ENCODE measurements at regions not wholly inside any gene's neighbourhood (a gene's known extent, or its start where the extent isn't known, plus 50 kb on each side); places are given as distances from the start of the nearest gene placed in this dataset.

DNA sequence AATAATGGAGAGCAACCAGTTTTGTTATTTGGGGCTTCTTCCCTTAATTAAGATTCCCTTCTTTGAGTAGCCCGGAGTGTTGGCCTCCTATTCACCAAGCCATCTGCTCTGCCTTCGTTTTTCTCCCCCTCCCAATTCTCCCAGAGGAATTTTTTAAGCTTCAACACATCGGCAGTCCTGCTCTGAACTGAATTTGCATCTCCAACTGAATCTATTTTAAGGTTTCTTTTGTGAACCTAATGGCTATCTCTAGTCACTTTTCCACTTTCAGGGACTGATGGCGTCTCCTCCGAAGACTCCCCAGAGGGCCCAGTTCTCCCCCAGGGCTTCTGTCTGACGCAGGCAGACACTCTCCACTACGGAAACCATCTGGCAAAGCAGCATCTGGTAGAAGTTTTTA lies 280.2 kb downstream of the ADGRA3 start:
- Histone ChIP-seq H3K4me3 (ENCODE audit: low read depth in 1 of 5, low read length in 5 of 5) (no peak overlapping the region), H3K27me3 (ENCODE audit: control insufficient read depth in 5 of 5, insufficient read depth in 4 of 5, low read length in 5 of 5) (no peaks in the 10 kb centered on the region), H3K9me3 (ENCODE audit: control insufficient read depth in 5 of 5, low read length in 5 of 5) (peaks cover 0 to 2% (median 0%) of the 10 kb centered on the region in 5 donors), H3K27ac (ENCODE audit: low read depth, low read length) (no peak overlapping the region), H3K9ac (ENCODE audit: low read length in 5 of 5) (no peak overlapping the region), H3K4me1 (ENCODE audit: control insufficient read depth in 5 of 5, insufficient read depth in 5 of 5, low read length in 5 of 5) (no peaks in the 10 kb centered on the region), H3K36me3 (ENCODE audit: control insufficient read depth in 5 of 5, insufficient read depth in 5 of 5, low read length in 5 of 5) (no peaks in the 10 kb centered on the region)

DNA sequence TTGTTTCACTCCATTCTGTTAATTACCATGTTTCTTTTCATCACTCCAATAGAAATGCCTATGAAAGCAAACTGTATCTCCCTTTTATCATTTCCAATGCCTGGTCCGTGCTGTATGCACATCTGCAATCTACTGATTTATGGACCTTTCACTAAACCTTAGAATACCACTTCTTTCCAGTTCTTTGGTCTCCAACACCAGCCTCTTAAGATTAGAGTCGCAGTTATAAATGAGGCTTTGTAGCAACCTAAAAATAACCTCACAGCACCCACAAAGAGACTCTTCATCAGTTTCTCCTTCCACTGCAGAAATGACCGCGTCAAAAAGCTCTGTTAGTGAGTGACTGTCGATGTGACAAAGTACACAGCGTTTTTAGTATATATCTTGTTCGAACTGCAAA lies 282.6 kb downstream of the ADGRA3 start:
- H3K9me3 ChIP-seq (ENCODE audit: control insufficient read depth in 5 of 5, low read length in 5 of 5), result no peaks in the 10 kb centered on the region
- no peak overlapping the region for H3K27ac ChIP-seq (ENCODE audit: low read depth, low read length)
- no peaks in the 10 kb centered on the region for H3K4me1 ChIP-seq (ENCODE audit: control insufficient read depth in 5 of 5, insufficient read depth in 5 of 5, low read length in 5 of 5)
- H3K4me3 ChIP-seq (ENCODE audit: low read depth in 1 of 5, low read length in 5 of 5), result no peak overlapping the region
- no peak overlapping the region for H3K9ac ChIP-seq (ENCODE audit: low read length in 5 of 5)
- no peaks in the 10 kb centered on the region for H3K36me3 ChIP-seq (ENCODE audit: control insufficient read depth in 5 of 5, insufficient read depth in 5 of 5, low read length in 5 of 5)
- no peaks in the 10 kb centered on the region for H3K27me3 ChIP-seq (ENCODE audit: control insufficient read depth in 5 of 5, insufficient read depth in 4 of 5, low read length in 5 of 5)

DNA sequence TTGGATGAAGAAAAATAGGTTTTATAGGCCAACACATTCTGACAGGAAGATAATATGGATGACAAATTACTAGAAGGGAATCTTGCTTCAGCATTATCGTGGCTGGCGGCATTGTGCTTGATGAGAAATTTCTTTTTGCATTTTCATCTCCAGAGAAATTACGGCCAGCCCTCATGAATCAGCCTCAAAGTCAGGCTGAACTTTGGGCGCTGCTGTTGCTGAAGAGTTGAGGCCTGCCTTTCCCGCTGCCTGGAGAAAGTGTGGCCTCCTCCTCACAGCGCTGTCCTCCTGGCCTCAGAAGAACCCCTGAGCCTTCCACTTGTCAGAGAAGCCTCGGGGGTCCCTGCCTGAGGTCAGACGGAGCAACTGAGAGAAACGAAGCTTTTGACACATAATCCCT lies 272.4 kb upstream of the KCNIP4 start:
- no peak overlapping the region for H3K9ac ChIP-seq (ENCODE audit: low read length in 5 of 5)
- H3K4me3 ChIP-seq (ENCODE audit: low read depth in 1 of 5, low read length in 5 of 5), result no peak overlapping the region
- no peaks in the 10 kb centered on the region for H3K36me3 ChIP-seq (ENCODE audit: control insufficient read depth in 5 of 5, insufficient read depth in 5 of 5, low read length in 5 of 5)
- no peak overlapping the region for H3K27ac ChIP-seq (ENCODE audit: low read depth, low read length)
- H3K27me3 ChIP-seq (ENCODE audit: control insufficient read depth in 5 of 5, insufficient read depth in 4 of 5, low read length in 5 of 5), result no peaks in the 10 kb centered on the region
- no peaks in the 10 kb centered on the region for H3K9me3 ChIP-seq (ENCODE audit: control insufficient read depth in 5 of 5, low read length in 5 of 5)
- no peaks in the 10 kb centered on the region for H3K4me1 ChIP-seq (ENCODE audit: control insufficient read depth in 5 of 5, insufficient read depth in 5 of 5, low read length in 5 of 5)

DNA sequence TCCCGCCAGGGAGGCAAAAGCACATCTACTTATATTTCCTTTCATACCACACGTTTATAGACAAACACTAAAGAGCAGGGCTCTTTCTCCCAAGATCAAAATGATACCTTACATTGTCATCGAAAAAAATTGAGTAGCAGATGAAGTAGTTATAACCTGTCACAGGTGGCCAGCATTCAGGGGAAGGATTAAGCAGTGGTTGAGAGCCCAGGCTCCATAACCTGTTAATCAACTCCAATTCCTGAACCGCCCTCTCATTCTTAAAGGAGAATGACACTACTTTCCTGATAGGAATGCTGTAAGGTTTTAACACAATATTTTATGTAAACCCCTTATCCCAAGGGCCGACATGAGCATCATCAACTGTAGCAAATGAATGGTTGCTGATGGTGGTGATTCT lies 268.9 kb upstream of the KCNIP4 start:
- no peaks in the 10 kb centered on the region for H3K36me3 ChIP-seq (ENCODE audit: control insufficient read depth in 5 of 5, insufficient read depth in 5 of 5, low read length in 5 of 5)
- H3K27me3 ChIP-seq (ENCODE audit: control insufficient read depth in 5 of 5, insufficient read depth in 4 of 5, low read length in 5 of 5), result no peaks in the 10 kb centered on the region
- no peaks in the 10 kb centered on the region for H3K9me3 ChIP-seq (ENCODE audit: control insufficient read depth in 5 of 5, low read length in 5 of 5)
- no peaks in the 10 kb centered on the region for H3K4me1 ChIP-seq (ENCODE audit: control insufficient read depth in 5 of 5, insufficient read depth in 5 of 5, low read length in 5 of 5)
- no peak overlapping the region for H3K27ac ChIP-seq (ENCODE audit: low read depth, low read length)
- H3K4me3 ChIP-seq (ENCODE audit: low read depth in 1 of 5, low read length in 5 of 5), result no peak overlapping the region
- H3K9ac ChIP-seq (ENCODE audit: low read length in 5 of 5), result no peak overlapping the region

DNA sequence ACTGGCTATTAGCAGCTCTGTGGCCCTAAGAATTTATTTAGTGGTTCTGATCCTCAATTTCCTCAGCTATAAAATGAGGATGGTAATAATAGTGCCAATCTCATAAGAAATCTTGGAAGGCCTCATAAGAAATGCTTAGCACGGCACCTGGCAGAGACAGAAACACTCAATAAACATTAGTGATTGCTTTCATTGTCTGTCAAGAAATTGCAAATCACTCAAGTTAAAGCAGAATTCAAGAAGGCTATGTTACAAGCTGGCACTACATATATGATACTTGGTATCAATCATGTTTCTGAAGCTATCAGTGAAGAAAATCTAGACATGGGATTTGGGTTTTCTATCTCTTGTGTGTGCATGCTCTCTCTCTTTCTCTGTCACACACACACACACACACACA lies 267.7 kb upstream of the KCNIP4 start:
- no peaks in the 10 kb centered on the region for H3K36me3 ChIP-seq (ENCODE audit: control insufficient read depth in 5 of 5, insufficient read depth in 5 of 5, low read length in 5 of 5)
- no peaks in the 10 kb centered on the region for H3K27me3 ChIP-seq (ENCODE audit: control insufficient read depth in 5 of 5, insufficient read depth in 4 of 5, low read length in 5 of 5)
- H3K4me1 ChIP-seq (ENCODE audit: control insufficient read depth in 5 of 5, insufficient read depth in 5 of 5, low read length in 5 of 5), result no peaks in the 10 kb centered on the region
- H3K4me3 ChIP-seq (ENCODE audit: low read depth in 1 of 5, low read length in 5 of 5), result no peak overlapping the region
- no peak overlapping the region for H3K9ac ChIP-seq (ENCODE audit: low read length in 5 of 5)
- H3K9me3 ChIP-seq (ENCODE audit: control insufficient read depth in 5 of 5, low read length in 5 of 5), result no peaks in the 10 kb centered on the region
- no peak overlapping the region for H3K27ac ChIP-seq (ENCODE audit: low read depth, low read length)

DNA sequence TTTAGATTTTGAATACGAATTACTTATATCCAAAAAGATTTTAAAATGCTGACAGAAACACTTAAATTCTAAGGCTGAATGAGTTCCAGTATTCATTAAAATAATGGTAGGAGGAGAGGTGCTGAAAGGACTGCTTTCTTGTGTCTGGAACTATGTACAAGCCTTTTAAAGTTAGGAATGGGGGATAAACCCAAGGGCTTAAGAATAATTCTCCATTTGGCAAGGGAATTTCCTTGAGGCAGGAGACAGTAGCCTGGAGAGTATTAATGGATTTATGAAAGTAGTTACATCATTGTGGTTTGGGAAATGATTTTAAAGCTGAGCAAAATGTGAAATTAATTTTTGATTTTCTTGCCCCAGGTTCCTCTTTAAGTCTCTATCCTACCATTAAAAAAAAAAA lies 266.5 kb upstream of the KCNIP4 start:
- H3K4me1 ChIP-seq (ENCODE audit: control insufficient read depth in 5 of 5, insufficient read depth in 5 of 5, low read length in 5 of 5), result no peaks in the 10 kb centered on the region
- H3K9ac ChIP-seq (ENCODE audit: low read length in 5 of 5), result no peak overlapping the region
- no peaks in the 10 kb centered on the region for H3K36me3 ChIP-seq (ENCODE audit: control insufficient read depth in 5 of 5, insufficient read depth in 5 of 5, low read length in 5 of 5)
- H3K27ac ChIP-seq (ENCODE audit: low read depth, low read length), result no peak overlapping the region
- no peak overlapping the region for H3K4me3 ChIP-seq (ENCODE audit: low read depth in 1 of 5, low read length in 5 of 5)
- no peaks in the 10 kb centered on the region for H3K27me3 ChIP-seq (ENCODE audit: control insufficient read depth in 5 of 5, insufficient read depth in 4 of 5, low read length in 5 of 5)
- no peaks in the 10 kb centered on the region for H3K9me3 ChIP-seq (ENCODE audit: control insufficient read depth in 5 of 5, low read length in 5 of 5)

DNA sequence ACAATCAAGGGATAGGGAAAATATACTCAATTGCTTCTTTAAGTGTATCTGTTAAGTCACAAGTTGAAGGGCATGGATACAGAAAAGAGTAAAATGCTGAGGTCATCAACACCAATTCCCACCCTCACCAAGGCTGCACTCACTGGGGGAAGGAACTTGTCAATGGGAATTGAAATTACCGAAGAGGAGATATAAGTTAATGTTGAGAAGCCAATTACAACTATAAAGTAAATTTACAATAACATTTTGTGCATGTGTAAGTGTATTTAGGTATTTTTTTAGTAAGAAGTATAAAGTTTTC lies 255.1 kb upstream of the KCNIP4 start:
- Histone ChIP-seq H3K4me3 (ENCODE audit: low read depth in 1 of 5, low read length in 5 of 5) (no peak overlapping the region), H3K9me3 (ENCODE audit: control insufficient read depth in 5 of 5, low read length in 5 of 5) (no peaks in the 10 kb centered on the region), H3K27ac (ENCODE audit: low read depth, low read length) (no peak overlapping the region), H3K4me1 (ENCODE audit: control insufficient read depth in 5 of 5, insufficient read depth in 5 of 5, low read length in 5 of 5) (no peaks in the 10 kb centered on the region), H3K27me3 (ENCODE audit: control insufficient read depth in 5 of 5, insufficient read depth in 4 of 5, low read length in 5 of 5) (no peaks in the 10 kb centered on the region), H3K36me3 (ENCODE audit: control insufficient read depth in 5 of 5, insufficient read depth in 5 of 5, low read length in 5 of 5) (no peaks in the 10 kb centered on the region), H3K9ac (ENCODE audit: low read length in 5 of 5) (no peak overlapping the region)

DNA sequence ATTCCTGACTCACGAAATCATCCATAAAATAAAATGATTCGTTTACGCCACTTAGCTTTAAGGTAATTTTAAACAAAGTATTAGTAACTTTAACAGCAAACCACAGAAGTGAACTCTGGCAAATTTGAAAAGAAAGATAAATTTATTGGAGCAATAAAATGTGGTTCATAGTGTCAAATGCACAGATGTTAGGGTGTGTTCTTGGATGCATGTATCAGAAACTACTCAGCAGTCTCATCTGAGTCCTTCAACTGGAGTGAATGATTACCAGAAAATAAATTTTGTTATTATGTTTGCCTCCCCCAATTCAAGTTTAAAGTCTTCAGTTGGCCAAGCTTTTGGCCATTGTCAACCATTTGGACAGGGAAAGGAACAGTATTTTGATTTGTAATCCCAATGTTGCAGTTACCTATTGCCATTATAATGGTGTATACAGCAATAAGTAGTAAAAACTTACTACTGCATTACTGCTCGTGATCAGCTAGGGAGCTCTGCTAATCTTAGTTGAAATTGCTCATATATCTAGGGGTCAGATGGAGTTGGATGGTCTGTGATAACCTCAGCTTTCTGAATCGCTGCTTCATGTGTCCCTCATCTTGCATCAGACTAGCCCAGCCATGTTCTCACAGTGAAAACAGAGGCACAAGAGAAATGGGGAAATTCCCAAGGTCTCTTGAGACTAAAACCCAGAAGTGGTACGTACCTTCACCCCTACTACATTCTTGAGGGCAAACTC lies 254.6 kb upstream of the KCNIP4 start:
- no peak overlapping the region for H3K27ac ChIP-seq (ENCODE audit: low read depth, low read length)
- no peak overlapping the region for H3K4me3 ChIP-seq (ENCODE audit: low read depth in 1 of 5, low read length in 5 of 5)
- H3K9me3 ChIP-seq (ENCODE audit: control insufficient read depth in 5 of 5, low read length in 5 of 5), result no peaks in the 10 kb centered on the region
- H3K36me3 ChIP-seq (ENCODE audit: control insufficient read depth in 5 of 5, insufficient read depth in 5 of 5, low read length in 5 of 5), result no peaks in the 10 kb centered on the region
- no peak overlapping the region for H3K9ac ChIP-seq (ENCODE audit: low read length in 5 of 5)
- no peaks in the 10 kb centered on the region for H3K27me3 ChIP-seq (ENCODE audit: control insufficient read depth in 5 of 5, insufficient read depth in 4 of 5, low read length in 5 of 5)
- no peaks in the 10 kb centered on the region for H3K4me1 ChIP-seq (ENCODE audit: control insufficient read depth in 5 of 5, insufficient read depth in 5 of 5, low read length in 5 of 5)

DNA sequence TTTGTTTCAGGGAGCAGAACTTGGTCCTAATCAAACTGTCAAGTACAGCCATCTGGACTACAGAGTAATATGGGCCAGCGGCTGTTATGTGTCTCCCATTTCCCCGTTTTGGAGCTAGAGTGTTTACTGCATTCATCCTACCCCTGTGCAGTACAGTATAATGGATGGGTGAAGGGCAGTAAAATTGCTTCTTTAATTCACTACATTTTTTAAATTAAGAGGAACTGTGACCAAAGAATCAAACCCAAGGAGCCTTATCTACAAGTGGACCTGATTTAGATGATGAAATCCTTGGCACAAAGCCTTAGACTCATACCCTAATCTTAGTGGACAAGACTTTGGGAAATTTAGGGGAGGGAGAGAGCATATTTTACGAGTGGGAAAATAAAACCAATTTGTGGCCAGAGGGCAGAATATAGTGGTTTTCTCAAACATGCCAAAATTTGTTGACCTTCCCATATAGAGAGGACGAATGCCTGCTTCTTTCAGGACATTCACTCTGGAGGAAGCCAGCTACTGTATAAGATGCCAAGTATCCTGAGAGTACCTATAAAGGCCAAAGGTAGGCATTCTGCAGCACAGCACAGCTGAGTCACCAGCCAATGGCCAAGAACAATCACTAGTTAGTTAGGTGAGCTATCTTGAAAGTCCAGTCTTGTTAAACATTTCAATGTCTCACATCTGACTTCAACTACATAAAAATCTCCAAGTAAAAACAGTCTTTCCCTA lies 253.8 kb upstream of the KCNIP4 start:
- H3K27me3 ChIP-seq (ENCODE audit: control insufficient read depth in 5 of 5, insufficient read depth in 4 of 5, low read length in 5 of 5), result no peaks in the 10 kb centered on the region
- H3K9ac ChIP-seq (ENCODE audit: low read length in 5 of 5), result no peak overlapping the region
- H3K4me1 ChIP-seq (ENCODE audit: control insufficient read depth in 5 of 5, insufficient read depth in 5 of 5, low read length in 5 of 5), result no peaks in the 10 kb centered on the region
- no peaks in the 10 kb centered on the region for H3K9me3 ChIP-seq (ENCODE audit: control insufficient read depth in 5 of 5, low read length in 5 of 5)
- no peaks in the 10 kb centered on the region for H3K36me3 ChIP-seq (ENCODE audit: control insufficient read depth in 5 of 5, insufficient read depth in 5 of 5, low read length in 5 of 5)
- H3K27ac ChIP-seq (ENCODE audit: low read depth, low read length), result no peak overlapping the region
- H3K4me3 ChIP-seq (ENCODE audit: low read depth in 1 of 5, low read length in 5 of 5), result no peak overlapping the region

DNA sequence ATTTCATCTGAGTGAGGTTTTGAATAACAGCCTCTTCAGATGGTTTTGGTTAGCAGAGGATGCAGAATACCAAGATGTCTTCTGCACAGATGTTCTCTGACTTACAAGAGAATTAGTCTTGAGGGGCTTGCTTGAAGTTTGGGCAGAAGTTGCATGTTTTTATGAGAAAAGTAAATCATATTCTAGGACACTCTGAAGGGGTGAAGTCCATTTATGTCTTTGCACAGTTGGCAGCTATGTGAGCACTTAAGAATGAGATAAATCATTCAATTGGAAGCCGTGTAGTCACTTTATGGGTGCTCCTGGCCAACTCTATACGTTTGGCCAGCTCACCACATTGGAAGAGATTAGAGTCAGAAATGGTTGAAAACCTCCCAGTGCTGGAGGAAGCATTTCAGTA lies 252.7 kb upstream of the KCNIP4 start:
- Histone ChIP-seq H3K4me1 (ENCODE audit: control insufficient read depth in 5 of 5, insufficient read depth in 5 of 5, low read length in 5 of 5) (peaks cover 0 to 10% (median 7%) of the 10 kb centered on the region in 5 donors), H3K9me3 (ENCODE audit: control insufficient read depth in 5 of 5, low read length in 5 of 5) (no peaks in the 10 kb centered on the region), H3K27ac (ENCODE audit: low read depth, low read length) (no peak overlapping the region), H3K4me3 (ENCODE audit: low read depth in 1 of 5, low read length in 5 of 5) (no peak overlapping the region), H3K27me3 (ENCODE audit: control insufficient read depth in 5 of 5, insufficient read depth in 4 of 5, low read length in 5 of 5) (no peaks in the 10 kb centered on the region), H3K9ac (ENCODE audit: low read length in 5 of 5) (no peak overlapping the region), H3K36me3 (ENCODE audit: control insufficient read depth in 5 of 5, insufficient read depth in 5 of 5, low read length in 5 of 5) (no peaks in the 10 kb centered on the region)

All from subcutaneous abdominal adipose tissue (tissue), 5 donors.